ENCODE measurements at regions not wholly inside any gene's neighbourhood (a gene's known extent, or its start where the extent isn't known, plus 50 kb on each side); places are given as distances from the start of the nearest gene placed in this dataset.
"Not testable (repeated sequence)": the region's sequence is repeated elsewhere in the genome, so short reads cannot be mapped to it uniquely, and the experiment has no call there.

DNA sequence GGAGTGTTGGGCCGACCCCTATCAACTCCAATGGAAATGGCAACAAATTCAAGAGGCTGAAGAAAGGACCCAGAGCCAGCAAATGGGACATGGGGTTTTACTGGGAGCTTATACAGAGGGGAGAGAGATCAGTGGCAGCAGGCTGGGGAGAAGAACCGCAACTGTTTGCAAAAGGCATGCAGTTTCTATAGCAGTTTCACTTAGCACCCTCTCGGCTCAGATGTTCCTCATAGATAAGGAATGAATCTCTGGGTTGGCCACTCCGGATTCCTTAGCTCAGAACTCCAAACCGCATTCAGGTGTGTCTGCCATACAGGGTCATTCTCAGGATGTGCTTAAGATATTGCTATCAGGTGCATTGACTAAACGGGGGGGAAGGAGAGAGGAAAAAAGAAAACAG is 71.1 kb upstream of the RPL38 start:
- no peak for DNase-seq

DNA sequence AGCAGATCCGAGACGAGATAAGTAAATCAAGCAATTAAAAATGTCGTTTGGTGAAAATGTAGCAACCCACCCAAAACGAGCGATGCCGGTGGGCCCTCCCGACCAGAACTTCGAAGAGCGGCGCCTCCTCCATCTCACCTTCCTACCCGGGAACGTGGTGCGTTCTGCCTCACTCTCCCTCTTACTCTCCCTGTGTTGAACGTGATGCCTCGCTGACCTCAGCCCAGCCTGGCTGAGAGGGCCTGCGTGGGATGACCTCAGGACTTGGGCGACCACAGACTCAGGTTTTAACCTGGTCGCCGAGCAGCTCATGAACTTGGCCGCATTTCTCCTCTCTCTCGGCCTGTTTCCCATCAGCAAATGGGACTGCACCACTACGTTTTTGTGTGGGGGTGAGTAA is 69.7 kb upstream of the RPL38 start:
- DNase-seq = no peak

DNA sequence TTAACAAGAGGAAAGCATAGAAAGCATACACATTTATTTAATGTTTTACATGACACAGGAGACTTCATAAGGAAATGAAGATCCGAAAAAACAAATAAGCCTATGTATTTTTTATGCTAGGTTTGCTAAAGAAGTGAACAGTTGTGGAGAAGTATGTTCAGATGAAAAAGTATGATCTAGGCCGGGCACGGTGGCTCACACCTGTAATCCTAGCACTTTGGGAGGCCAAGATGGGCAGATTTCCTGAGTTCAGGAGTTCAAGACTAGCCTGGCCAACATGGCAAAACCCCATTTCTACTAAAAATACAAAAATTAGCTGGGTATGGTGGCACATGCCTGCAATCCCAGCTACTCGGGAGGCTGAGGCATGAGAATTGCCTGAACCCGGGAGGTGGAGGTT is 69.2 kb upstream of the RPL38 start:
- DNase-seq = not testable (repeated sequence)

DNA sequence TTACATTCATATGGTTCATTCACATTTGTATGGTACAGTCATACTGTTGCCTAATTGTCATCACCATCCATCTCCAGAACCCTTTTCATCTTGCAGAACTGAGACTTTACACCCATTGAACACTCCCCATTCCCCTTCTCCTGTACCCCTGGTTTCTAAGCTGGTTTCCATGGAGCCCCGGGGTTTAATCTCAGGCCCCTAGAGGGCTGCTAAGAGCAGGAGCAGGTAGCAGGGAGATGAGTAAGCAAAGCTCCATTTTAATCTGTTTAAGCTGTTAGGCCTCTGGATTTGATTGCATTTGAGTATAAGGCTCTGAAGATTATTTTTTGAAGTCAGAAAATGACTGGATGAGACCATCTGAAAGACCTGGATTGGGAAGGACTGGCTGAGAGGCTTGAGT is 68.5 kb upstream of the RPL38 start:
- no peak for DNase-seq

DNA sequence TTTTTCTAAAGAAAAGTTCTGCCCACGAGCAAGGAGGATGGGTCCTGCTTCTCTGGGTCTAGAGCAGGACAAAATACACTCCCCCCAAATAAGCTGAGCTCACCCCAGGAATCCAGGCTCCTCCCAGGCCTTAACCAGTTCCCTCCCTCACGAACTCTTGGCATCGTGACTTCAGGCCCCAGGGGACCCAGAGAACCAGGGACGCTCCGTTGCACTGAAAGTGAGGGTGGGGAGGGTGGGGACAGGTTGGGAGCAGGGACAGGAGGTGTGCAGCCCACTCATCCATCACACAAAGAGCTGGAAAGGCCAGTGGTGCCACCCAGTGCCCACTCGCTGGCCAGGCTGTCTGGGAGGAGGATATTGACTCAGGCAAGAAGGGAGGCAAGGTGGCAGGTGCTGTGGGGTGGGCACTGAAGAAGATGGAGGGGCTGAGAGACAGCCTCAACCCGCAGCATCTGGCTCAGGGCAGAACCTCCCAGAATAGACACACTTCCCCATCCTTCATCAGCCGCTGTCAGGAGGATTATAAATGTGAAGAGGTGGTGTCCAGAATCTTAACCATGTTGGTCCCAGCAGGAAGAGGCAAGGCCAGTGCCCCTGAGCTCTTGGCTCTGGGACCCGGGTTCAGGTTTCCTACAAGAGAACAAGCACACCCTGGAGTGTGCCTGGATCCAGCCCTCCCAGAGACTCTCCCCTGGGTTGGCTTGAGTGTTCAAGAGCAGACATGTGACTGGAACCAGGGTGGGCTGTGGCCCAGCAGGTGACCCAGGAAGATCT is 67.9 kb upstream of the RPL38 start:
- no peak for DNase-seq

DNA sequence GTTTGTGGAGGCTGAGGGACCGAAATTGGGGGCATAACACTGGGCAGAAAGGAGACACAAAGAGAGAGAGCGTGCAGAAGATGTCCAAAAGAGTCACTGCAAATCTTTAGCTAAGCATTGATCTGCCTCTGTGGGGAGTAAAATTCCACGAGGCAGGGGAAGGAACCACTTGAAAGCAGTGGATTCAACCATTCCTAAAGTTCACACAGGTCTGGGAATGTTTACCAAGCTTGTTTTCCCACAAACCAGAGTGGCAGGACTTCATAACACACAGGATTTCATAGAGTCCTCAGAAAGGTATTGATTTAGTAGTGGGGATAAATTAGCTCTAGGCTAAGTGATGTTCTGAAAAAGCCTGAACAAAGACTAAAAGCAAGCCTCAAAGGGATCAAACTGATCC is 66.1 kb upstream of the RPL38 start:
- DNase-seq = no peak

DNA sequence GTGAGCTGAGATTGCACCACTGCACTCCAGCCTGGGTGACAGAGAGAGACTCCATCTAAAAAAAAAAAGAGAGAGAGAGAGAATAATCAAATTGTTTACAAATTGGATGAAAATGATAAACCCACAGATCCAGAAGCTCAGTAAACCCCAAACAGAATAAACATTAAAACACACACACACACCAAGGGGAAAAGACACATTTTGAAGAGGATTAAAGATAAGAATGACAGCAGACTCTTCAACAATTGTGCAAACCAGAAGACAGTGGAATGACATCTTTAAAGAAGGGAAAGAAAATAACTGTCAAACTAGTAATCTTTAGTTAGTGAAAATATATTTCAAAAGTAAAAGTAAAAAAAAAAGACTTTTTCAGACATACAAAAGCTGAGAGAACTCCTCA is 64.4 kb upstream of the RPL38 start:
- no peak for DNase-seq

DNA sequence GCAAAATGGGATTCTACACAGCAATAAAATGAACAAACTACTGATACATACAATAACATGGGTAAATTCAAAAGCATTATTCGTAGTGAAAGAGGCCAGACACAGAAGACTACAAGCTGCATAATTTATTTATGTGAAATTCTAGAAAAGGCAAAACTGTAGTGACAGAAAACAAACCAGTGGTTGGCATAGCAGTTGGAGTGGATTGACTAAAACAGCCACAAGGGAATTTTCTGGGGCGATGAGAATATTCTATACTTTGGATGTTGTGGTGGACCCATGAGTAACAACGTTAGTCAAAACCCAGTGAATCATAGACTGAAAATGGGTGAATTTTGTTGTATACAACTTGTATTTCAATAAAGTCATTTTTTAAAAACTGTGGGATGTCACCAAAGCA is 63.2 kb upstream of the RPL38 start:
- no peak for DNase-seq

DNA sequence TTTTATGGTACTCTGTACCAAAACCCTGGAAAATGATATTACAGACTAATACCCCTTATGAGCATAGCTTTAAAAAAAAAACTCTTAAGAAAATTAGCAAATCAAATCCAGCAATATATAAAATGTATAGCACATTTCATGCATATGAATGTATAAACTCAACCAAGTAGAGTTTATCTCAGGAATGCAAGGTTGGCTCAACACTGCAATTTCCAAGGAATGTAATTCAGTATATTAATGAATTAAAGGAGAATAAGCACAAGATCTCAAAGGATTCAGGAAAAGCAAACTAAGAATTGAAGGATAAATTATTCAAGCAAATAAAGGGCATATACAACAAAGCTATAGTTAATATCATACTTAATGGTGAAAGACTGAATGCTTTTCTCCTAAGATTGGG is 61.9 kb upstream of the RPL38 start:
- no peak for DNase-seq

DNA sequence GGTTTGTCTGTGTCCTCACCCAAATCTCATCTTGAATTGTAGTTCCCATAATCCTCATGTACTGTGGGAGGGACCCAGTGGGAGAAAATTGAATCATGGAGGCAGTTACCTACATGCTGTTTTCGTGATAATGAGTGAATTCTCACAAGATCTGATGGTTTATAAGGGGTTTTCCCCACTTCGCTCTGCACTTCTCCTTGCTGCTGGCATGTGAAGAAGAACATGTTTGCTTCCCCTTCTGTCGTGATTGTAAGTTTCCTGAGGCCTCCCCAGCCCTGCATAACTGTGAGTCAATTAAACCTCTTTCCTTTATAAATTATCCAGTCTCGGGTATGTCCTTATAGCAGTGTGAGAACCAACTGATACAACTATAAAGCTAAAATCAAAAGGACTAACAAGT is 60.2 kb upstream of the RPL38 start:
- DNase-seq = not testable (repeated sequence)

DNA sequence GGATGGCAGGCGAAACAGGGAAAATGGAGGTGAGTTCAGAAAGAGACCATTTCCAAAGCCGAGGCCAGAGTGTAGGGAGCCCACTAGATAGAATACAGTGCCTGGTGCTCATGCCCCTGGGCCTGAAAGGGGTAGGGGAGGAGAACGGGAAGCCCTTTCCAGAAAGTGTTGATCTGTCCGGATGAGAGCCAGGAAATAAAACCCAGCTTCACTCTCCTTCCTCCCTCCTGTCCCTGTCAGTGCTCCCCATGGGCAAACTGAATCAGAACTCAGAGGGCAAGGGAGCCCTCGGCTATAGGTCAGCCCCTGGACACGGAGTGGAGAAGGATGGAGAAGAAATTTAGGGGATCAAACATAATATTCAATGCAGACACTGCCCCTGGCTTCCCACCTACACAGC is 57.7 kb upstream of the RPL38 start:
- no peak for DNase-seq

DNA sequence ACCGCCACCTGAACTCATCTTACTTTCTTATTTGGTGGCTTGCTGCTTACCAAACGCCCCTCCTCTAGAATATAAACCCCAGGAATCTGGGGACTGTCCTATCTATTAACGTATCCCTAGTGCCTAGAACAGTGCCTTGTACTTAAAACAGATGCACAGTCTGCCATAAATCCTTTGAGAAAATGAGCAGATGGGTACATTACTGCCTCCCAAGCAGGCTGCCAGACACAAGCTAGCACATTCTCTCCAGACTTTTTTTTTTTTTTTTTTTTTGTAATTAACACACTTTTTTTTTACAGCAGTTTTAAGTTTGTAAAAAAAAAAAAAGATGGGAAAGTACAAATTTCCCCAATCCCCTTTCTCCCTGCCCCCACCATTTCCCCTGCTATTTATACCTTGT is 57.3 kb upstream of the RPL38 start:
- DNase-seq = no peak

DNA sequence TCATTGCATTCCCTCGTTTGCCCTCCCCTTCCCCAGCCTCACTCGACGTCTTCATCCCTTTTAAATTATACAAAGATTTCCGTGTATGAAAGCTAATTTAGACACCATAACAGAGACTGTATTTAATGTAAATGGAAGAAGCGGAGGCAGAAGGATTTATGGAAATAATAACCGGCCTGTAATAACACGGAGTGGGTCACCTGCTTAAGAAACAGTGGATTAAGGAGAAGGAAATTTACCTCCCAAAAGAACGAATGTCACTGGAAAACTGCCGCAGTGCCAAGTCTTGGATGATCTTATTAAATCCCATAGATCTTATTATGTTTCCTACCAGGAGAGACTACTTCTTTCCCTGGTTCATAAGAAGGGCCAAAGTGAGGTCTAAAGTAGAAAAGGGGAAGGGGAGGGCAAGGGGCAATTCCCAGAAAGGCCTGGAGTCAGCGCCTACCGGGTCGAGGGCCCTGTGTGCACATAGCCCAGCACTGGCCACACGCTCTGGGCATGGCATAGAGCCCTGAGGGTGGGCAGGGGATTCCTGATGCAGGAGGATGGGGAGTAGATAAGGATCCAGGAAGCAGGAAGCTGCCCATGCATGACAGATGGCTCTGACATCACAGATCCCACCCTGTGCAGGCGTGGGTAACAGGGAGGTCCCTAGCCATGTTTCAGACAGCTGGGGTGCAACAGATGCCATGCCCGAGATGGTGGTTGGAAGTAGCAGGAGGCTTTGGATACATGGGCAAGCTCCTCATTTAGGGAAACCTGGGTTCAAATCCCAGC is 56.2 kb upstream of the RPL38 start:
- DNase-seq = peak in 1 of 51 donors; percentile 10

DNA sequence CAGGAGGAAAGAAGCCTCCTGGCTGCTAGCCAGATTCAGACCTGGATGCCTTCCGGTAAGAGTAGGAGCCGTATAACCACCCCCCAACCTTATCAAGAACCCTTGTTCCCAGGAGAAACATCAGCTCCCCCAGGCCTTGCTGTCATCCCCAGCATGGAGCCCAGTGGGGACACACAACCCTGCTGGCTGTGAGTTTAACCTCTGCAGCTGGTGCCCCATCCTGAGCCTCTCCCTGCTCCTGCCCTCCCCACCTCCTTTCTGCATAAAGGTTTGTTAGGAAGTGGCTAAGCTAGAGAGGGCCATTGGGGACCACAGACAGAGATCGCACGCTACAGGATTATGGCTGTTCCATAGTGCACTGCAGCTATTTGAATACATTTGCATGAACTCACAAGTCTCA is 55.5 kb upstream of the RPL38 start:
- no peak for DNase-seq

DNA sequence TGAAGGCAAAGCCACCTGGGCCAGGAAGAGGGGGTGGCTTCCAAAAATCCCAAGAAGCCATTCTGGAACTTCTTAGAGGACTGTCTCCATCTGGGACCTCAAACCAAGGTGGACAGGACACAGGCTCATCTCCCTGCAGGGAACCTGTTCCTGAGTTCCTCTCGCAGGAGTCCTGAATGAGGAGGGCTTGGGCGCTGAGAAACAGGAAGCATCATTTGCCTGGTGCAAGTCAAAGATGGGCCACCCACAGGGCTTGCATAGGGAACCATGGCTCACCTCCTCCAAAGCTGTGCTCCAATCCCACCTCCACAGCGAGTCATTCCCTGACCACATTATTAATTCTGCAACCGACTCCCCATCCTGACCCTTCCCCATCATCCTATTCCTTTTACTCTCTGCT is 55.0 kb upstream of the RPL38 start:
- DNase-seq = no peak

DNA sequence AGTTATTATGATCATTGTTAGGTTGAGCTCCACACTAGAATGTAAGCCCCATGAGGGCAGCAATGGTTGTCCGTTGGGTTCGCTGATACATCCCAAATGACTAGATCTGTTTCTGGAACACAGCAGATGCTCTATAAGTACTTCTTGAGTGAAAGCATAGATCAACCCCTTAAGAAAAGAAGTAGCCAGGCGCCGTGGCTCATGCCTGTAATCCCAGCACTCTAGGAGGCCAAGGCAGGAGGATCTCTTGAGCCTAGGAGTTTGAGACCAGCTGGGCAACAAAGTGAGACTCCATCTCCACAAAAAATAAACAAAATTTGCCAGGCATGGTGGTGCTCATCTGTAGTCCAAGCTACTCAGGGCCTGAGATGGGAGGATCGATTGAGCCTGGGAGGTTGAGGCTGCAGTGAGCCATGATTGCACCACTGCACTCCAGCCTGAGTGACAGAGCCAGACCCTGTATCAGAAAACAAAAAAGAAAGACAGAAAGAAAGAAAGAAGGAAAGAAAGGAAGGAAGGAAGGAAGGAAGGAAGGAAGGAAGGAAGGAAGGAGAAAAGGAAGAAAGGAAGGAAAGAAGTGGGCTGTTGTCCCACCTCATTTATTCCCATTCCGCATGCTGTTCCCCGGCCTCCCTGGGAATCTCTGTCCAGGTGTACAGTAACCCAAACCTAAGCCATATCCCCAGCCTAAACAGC is 54.4 kb upstream of the RPL38 start:
- no peak for DNase-seq

DNA sequence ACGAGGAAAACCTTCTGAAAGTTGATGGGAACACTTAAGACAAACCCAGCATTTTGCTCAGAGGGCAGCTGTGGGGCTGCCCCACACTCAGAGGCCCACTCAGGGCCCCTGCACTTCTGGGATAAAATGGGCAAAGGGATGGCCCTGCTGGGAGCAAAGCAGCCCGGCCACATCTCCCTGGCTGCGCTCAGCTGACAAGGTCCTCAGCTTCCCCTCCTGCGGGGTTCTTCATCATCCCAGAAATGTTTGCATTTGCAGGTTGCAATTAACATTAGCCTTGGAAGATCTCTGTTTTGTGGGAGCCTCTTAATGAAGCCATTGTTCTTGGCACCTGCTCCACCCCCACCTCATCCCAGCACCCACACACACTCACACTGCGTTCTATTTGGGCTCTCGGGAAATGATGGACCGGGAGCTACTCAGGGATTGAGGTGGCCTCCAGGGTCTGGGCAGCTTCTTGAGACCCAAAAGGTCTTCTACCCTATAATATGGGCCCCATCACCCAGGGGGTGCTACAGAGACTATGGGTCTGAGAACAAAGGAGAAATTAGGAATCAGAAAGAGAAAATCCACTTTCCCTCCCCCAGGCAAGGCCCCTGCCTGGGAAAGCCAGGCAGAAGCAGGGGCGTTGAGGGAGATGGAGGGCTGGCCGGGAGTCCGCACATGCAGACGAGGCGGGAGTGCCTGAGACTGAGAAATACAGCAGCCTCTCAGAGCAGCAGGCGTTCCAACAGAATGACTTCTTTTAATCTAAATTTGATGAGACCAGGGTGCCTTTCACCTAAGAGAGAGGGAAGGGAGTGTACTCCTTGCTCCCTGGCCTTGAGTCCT is 53.7 kb upstream of the RPL38 start:
- no peak for DNase-seq

DNA sequence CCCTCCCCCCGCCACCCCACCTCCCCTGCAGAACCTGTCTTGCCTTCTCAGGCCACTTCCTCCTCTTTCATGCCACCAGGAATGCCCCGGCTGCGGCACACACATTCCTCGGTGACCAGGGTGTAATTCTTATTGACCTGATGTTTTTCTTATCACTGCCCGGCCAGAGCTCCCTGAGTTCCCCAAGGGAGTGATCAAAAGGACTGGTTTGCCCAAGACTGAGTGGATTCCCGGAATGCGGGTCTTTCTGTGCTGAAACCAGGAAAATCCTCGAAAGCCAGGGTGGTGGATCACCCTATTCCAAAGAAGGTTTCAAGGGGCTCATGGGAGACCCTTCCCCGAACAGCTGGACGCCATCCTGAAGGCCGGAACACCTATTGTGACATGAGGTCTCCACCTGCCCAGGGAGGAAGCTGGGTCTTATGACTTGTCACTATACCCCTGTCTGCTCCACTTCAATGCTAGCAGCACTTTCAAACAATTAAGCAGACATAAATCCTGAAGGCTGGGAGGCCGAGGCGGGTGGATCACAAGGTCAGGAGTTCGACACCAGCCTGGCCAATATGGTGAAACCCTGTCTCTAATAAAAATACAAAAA is 53.0 kb upstream of the RPL38 start:
- no peak for DNase-seq

DNA sequence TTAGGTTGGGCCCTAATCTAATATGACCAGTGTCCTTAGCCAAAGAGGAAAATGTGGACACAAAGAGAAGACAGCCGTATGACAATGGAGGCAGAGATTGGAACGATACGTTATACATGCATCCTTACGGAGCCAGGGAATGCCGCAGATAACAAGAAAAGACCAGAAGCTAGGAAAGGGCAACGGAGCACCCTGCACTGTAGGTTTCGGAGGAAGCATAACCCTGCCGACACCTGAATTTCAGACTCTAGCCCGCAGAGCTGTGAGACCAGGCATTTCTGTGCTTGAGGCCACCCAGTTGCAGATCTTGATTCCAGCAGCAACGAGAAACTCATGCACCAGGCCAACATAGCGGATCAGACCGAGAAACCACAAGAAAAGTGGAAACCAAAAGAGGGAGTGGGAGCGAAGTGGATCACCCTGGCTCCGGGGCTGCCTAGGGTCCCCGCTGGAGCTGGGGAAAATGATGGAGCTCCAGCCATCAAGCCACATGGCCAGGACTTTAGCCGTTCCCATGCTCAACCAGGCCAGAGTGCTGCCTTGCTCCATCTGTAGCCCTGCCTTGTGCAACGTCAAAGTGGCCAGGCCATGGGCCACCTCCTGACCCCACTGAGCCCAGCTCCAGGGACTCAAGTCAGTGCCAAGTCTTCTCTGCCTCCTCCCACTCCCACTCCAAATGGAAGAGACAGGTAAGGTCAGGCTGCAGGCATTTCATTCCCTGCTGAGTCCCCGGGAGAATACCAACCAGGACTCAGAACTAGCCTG is 51.7 kb upstream of the RPL38 start:
- no peak for DNase-seq
